ENCODE measurements at regions not wholly inside any gene's neighbourhood (a gene's known extent, or its start where the extent isn't known, plus 50 kb on each side); places are given as distances from the start of the nearest gene placed in this dataset.

DNA sequence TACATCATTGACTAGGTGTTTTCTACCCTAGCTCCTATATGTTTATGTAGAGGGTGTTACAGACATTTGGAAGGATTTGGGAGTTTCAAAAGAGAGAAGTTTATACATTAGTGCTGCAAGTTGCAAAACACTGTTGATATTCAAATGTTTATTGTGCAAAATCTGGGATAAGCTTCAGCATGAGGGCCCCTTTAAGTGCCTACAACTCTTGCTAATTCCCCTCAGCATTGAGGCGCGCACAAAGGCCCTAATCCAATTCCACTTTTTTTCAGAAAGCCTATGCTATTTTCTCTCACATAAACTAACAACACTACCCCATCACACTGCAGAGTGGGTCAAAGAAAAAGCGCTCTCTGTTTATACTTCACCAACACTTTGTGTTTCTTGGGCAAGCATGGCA is 208.0 kb downstream of the NR2F2 start:
- no peak for DNase-seq

DNA sequence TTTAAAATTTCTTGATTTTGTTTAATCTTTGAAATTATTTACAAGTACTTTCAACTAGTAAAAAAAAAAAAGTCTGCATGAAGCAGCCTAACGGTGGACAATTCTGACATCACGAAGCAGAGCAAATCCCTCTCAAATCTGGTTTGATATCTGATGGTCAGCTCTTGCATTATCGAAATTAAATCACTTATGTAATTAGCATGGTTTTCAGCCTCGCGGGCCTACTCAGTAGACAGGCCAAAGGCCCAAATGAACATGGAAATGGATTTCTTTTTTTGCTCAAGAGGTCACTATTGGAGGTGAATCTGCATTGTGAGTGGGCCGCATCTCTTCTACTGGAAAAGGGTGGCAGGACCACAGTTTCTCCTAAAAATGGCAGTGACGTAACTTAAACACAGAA is 209.8 kb downstream of the NR2F2 start:
- DNase-seq, result no peak

DNA sequence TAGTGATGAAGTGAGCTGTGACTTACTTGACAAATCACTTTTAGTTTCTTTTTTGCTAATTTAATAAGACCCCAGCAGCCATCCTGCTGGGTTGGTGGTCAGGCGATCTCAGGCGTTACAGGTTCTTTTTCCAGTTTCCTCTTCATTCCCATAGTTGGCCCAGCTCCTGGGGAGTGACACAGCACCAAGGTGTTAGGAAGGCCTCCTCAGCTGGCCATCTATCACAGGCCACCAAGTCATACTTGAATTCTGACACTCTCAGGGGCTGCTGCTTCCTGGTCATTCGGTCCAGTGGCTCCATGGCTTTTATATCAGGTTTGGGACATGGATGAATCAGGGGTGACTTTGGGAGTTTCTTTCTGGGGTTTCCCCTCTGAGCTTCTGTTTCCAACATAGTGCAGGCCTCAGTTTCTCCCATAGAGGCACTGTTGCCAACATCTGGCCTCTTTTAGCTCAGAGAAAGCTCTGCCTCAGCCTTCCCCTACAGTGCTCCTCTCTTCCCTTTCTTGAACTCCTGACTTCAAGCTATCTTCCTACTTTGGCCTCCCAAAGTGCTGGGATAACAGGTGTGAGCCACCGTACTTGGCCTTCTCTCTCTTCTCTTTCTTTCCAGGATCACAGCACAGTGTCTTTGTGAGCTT is 211.8 kb downstream of the NR2F2 start:
- DNase-seq, result no peak

DNA sequence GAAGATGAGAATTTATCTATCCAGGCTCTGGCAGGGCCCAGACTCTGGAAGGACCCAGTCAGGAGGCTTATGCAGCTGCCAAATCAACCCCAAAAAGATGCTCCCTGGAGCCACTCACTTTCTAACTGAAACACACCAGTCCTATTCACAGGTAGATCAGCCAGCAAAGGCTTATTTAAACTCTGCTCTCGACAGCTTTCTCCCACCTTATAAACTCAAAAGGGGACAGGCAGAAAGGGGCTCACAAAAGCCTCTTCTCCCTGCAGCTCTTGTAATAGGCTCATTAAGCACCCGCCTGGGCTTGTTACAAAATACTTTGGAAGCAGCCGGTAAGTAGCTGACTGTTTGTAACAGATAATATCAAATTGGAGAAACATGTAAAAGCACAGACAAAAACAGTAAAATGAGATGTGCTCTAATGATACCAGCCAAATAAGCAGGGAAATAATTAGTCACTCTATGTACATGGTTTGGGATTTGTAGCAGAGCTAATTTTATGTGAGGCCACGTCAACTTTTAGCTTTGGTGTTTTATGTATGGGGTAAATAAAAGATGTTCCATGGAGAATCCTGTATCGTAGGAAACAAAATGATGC is 213.8 kb downstream of the NR2F2 start:
- no peak for DNase-seq

DNA sequence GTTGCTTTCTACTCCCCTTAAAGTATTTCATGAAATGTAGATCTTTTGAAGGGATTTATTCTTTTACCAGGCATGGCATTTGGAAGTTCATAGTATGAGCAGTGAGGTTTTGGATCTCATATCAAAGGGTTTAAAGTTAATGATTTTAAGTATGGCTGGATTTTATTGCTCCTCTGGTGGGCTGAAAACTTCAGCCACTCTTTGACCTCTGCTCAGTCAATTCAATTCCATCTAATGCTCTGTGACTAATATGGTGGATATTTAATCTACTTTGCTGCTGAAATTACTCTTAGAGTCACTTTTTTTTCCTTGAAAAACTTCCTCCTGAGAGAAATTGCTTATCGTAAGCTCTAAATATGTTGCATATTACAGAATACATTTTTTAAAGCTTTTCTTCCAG is 218.6 kb downstream of the NR2F2 start:
- no peak for DNase-seq

DNA sequence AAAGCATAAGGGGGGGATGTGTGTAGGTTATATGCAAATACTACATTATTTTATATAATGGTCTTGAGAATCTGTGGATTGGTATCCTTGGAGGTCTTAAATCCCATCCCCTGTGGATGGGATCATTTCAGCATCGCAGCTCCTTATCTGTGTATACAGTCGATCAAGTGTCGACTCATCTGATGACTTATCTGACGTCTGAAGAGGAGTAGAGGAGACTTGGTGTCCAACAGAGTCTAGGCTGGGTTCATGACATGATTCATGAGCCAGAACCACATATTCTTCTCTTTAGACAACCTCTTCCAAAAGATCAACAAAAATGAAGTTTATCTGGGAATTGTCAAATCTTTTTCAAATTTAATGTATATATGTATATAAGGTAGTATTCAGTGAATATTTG is 220.7 kb downstream of the NR2F2 start:
- DNase-seq, result no peak

DNA sequence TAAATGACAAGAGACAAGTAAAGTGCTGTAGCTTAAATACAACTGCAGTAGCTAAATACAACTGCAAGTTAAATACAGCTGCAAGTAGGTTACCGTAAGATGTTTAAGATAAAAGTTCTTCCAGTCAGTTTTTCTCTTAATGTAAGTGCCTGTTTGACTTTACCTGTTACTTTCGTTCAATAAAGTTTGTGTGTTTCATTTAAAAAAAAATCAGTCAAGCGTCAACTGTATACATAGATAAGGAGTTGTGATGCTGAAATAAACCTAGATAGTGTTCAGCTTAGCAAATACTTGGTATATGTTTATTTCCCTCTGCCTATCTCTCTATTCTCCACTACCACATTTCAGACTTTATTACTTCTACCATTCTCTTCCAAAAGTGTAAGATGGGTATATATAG is 221.2 kb downstream of the NR2F2 start:
- no peak for DNase-seq

DNA sequence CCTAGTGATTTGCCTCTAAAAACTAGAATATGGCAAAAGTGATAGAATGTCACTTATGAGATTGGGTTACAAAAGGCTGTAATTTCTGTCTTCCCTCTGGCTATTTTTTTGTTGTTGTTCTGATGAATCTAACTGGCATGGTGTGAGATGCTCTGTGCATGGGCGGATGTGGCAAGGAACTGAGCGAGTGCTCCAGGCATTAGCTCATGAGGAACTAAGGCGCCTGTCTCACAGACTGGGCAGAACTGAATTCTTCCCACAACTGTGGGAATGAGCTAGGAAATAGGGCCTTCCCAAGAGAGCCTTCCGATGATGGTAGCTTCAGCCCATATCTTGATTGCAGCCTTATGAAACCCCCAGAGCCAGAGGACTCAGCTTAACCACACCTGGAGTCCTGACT is 222.5 kb downstream of the NR2F2 start:
- no peak for DNase-seq

DNA sequence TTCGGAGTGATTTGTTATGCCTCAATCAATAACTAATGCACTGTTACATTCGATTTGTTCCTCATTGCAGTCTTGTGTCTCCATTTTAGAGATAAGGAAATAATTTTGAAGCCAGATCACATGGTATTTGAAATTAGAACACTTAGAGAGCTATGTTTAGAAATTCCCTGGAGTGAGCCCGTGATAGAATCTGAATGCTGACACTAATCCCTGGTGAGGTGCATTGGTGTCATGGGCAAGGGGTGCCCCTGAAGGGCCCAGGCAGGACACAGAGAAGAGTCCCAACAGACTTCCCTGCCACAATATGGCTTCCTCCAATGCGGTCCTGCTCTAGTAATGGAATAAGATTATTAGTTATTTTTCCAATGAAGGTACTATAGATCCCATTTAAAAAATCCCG is 223.0 kb downstream of the NR2F2 start:
- DNase-seq, result no peak

DNA sequence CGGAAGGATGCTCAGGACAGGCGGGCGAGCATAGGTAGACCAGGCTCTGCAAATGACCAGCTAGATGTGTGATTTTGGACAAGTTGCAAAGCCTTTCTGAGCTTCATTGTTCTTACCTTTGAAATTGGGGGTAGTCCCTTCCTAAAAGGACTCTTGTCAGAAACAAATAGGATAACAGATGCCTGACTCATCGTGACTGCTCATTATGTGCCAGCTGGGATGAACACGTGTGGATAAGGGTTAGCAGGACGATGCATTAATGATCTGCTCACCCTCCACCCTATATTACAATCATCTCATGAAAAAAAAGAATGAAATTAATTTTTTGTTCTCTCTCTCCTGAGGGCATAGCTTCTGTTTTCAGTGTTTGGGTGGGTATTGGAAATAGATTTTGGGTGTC is 223.4 kb downstream of the NR2F2 start:
- DNase-seq, result no peak

DNA sequence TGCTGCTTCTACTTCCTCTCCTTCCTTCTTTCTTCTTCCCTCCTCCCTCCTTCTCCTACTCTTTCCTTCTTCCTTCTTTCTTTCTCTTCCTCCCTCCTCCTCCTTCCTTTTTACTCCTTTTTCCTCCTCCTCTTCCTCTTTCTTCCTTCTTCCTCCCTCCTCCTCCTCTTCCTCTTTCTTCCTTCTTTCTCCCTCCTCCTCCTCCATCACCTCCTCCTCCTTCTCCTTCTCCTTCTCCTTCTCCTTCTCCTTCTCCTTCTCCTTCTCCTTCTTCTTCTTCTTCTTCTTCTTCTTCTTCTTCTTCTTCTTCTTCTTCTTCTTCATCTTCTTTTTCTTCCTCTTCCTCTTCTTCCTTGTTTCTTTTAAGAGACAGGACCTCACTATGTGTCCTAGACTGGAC is 224.0 kb downstream of the NR2F2 start:
- no peak for DNase-seq

DNA sequence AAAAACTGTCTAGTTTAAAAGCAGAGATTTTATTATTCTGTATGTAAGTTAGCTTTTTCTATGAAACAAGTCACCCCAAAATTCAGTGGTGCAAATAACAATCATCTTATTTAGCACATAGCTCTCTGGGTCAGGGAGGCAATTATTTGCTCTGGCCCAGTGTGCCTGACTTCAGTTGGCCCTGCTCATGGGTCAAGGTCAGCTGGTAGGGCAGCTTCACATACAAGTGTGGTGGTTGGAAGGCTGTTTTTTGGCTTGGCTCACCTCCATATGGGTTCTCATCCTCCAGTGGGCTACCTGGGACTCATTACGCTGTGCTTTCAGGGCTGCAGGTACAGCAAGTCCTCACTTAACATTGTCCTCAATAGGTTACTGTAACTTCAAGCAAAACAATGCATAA is 228.6 kb downstream of the NR2F2 start:
- no peak for DNase-seq

DNA sequence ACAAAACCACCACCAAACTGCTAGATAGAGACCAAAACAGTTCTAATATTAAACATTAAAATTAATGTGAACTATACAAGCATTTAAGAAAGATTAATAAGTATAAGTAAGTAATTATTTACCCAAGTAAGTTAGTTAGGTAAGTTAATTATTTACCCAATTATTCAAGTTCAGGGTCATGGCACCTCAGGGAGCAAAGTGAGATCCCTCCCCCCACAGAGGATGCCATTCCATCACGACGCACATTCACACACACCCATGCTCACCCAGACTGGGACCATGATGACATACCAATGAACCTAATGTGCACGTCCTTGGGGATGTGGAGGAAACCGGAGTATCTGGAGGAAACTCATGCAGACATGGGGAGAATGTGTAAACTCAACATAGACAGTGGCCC is 229.1 kb downstream of the NR2F2 start:
- no peak for DNase-seq

DNA sequence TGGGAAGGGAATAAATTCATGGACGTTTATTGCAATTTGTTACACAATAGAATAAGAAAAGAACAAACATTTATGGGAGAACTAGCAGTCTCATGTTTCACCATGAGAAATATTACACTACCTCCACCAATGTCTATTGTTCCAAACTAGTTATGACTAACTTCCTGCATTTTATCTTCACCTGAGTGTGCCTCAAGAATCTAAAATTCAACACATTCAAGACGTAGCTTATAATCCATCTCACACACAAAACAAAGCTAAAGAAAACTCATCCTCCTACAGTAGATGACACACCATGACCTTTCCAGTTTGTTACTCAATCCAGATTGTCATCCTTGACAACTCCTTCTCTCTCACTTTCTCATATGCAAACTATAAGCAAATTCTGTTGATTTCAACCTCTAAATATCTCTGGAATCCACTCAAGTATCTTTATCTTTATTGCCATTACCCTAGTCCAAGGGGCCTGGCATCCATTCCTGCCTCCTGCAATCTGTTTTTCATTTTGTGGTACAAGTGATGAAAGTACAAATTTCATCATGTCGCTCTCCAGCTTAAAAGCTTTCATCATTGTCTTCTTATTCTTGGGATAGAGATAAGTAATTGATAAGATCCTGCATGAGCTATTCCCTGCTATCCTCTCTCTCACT is 229.9 kb downstream of the NR2F2 start:
- DNase-seq, result no peak

DNA sequence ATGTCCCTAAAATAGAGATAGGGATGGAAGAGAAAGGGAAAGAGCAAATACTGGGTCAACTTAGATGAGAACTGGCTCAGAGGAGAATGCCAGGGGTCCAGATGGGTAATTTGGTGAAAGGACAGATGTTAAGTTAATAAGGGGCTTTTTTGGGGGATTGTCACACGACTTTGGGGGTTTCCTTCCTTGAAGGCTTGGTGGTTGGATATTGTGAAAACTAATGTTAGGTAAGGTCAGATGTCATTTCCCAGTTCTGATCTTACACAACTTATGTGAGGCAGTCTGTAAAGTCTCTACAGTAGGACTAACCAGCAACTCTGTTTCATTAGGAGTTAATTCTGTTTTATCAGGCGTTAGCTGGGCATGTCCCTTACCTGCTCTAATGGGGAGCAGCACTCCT is 231.1 kb downstream of the NR2F2 start:
- DNase-seq, result no peak

DNA sequence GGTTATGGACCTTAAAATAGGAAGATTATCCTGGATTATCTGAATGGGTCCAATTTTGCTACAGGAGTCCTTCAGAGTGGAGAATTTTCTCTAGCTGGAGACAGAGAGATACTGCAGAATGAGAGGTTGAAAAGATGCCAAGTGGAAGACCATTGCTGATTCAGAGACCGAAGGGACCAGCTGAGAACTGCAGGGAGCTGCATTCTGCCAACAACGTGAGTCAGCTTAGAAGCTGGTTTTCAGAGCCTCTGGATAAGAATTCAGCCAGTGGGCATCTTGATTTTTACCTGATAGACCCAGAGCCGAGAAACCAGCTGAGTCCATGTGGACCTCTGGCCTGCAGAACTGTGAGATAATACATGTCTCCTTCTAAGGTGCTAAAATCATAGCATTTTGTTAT is 234.0 kb downstream of the NR2F2 start:
- no peak for DNase-seq

DNA sequence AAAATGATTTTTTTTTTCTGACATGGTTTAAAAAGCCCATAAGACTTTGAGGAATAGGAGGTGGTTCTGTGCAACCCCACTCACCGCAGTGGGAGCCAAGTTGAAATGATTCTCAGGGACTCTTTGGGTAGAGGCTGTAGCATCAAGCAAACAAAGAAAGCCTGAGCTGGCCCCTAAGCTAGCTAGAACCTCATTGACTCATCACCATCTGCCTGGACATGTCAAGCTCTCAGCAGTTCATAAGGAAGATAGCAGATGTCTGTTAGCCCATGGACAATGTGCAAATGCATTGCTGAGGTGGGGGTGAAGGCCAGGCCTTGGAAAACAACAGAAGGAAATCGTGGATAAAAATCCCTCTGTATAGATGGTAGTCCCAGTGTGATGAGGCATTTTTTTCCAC is 234.8 kb downstream of the NR2F2 start:
- no peak for DNase-seq

DNA sequence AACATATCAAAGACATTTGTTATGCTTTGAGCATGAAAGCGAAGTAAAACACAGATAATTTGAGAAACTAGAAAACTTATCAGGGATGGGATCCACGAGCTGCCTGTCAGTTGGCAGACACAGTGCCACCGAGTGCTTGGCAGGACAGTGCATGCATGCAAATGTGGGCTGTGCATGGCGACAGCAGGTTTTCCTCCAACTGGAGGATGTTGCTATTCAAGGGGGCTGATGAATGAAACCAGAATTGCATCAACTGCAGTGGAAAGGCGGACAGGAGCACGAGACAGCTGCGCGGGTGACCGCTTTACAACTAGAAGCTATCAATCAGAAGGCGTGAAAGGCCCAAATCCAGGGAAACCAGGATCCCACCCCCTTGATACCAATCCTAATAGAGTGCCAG is 244.3 kb downstream of the NR2F2 start:
- DNase-seq, result no peak

DNA sequence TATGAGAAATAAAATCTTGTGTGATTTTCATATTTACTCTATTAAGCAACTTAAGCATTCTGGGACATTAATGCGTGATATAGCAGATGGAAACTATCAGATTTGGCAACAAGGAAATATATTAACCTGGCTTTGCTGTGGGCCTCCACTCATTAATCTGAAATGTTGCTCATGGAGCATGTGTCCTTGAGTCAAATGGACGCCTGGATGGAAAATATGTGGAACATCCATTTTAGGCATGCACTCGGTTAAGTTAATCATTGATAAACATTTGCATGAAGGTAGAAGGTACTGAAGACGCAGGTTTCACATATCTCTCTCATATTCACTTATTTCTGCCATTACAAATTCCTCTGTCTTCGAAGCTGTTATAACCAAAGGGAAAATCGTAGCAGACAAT is 246.1 kb downstream of the NR2F2 start:
- DNase-seq, result no peak

DNA sequence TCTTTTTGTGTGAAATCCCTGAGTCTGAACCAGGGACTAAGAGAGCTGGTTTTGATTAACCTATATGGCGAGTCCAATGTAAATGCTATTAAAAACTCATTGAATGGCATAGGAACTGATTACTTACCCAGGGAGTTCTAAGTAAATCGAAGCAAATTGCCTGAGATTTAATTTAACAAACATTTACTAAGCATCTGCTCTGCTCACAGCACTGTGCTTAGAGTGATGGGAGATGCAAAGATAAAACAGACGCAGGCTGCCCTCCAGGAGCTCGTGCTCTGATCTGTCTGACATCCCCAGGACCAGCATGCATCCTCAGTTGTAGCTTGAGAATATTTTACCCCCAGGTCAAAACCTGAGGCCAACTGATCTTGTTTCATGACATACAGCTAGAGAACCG is 247.9 kb downstream of the NR2F2 start:
- DNase-seq, result no peak

DNA sequence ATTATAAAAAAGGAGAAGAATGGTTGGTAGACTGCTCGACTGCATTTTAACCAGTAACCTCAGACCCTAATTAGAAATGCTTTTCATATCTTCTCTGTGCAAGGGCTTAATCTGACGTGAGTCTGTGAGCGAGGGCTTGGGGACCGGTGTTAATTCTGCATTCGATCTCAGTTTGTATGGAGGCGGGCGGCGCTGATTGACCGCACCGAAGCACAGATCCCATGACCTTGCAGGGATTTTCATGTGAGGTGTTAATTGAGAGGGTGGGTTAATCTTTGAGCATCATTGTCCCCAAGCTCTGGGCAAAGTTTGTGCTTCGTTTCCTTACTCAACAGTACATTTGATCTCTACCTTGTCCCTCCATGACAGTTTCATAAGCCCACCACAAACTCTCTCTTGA is 250.9 kb downstream of the NR2F2 start:
- no peak for DNase-seq

DNA sequence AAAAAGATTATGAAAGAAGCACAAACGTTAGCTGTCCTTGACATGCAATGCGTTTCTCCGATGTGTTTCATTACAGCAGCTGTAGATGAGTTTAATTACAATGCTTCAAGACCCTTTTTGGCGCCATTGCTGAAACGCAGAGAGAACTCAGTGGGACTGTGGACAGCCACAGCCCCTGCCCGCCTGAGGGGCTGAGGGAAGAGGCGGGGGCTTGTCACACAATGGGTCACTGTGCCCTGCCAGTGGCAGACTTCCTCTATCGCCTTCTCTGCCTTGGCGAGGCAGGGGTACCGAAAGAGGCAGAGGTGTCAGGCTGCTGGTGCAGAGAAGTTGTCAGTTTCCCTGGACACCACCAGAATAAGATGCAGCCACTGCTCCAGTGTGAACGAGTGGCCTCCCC is 252.0 kb downstream of the NR2F2 start:
- DNase-seq, result no peak

DNA sequence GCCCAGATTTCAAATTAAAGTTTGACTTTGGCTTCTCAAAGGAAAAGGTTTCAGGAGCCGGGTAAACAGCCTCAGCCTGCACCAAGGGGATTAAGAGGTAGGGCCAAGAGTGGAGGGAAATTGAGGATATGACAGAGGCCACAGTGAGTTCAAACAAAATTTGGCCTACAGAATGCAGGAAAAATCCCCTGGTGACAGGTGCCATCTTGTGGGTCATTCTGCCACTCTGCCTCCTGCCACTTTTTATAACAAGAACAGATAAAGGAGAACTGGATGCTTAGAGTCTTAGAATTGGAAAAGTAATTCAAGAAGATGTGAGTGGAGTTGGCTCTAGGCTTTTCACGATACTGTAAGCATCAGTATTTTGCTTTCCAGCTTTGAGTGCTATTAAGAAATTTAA is 253.2 kb downstream of the NR2F2 start:
- DNase-seq, result no peak

DNA sequence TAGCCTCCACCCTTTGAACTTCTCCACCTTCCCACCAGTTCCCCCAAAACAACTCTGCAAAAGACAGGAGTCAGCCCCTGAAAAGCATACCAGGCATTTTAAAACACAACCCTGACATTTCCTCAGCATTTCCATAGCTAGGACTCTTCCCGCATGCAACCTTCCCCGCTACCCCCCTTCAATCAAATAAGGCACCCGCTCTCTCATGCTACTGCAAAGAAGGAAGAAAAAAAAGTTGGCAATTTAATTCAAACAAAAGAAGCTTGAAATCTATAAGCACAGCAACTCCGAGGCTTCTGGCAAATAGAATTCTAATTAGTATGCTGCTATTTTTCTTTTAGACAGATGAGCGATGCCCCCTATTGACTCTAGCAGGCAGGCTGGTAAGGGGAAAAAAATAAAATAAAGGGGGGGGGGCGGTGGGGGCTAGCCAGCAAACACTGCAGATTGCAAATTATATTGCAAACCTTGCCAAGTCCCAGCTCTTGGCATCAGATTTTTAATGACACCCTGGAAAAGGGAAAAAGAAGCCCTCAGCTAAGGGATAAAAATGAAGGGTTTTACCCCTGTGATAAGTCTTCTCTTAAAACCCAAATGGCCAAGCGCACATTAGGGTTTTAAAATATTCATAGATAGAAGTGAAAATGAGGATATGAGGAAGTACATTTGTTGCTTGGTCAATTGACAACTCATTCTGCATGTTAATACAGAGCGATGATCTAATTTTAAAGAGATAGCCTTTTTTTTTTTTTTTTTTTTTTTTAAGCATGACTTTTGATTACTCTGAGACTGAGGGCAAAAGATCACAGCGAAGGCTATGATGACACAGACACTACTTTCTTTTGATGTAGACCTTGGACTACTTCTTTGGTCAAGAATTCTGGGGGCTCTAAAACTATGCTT is 255.2 kb downstream of the NR2F2 start:
- no peak for DNase-seq

Data from NCI-H1048 (cell line).